Cardiac fibroblast (primary cell): ENCODE measurements at regions not wholly inside any gene's neighbourhood (a gene's known extent, or its start where the extent isn't known, plus 50 kb on each side); places are given as distances from the start of the nearest gene placed in this dataset.
A peak's percentile ranks its signal among the peaks of the same experiment; 100 is the strongest.

Experiments
- DNase-seq, 2 donors: peaks; one replicate each; pipeline versions ENCODE4 v3.0.0 to v3.0.0-alpha.2; 2010; ENCODE audit warnings: low read depth in 2 of 2
- H3K4me3 ChIP-seq, 2 donors: replicated peaks in 1 of 2; 1 replicate in 1 of 2; 2 replicates in 1 of 2; pipeline ENCODE4 v1.5.1; 2011; ENCODE audit warnings: low read depth in 2 of 2, low read length in 2 of 2, mild to moderate bottlenecking in 2 of 2, moderate library complexity in 1 of 2
- CTCF ChIP-seq: IDR thresholded peaks from one replicate; pipeline ENCODE4 v1.5.1; 2011; ENCODE audit warnings: low read depth, mild to moderate bottlenecking, low read length, inconsistent platforms

DNA sequence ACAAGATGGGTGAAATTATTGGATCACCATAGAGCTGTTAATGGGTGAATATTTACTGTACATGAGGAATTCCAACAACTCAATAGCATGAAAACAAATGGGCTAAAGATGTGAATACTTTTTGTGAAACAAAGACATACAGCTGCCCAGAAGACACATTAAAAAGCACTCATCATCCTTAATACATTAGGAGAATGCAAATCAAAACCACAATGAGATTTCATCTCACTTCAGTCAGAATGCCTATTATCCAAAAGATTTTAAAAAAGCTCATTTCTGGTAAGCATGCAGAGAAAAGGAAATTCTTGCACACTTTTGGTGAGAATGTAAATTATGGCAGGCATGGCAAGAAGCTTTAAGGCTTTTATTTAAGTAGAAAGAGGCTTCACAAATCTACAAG, 770.8 kb upstream of the AMELY start:
- no peak for TF ChIP-seq CTCF
- H3K4me3 ChIP-seq, result no peak overlapping the region
- DNase-seq, result no peak

DNA sequence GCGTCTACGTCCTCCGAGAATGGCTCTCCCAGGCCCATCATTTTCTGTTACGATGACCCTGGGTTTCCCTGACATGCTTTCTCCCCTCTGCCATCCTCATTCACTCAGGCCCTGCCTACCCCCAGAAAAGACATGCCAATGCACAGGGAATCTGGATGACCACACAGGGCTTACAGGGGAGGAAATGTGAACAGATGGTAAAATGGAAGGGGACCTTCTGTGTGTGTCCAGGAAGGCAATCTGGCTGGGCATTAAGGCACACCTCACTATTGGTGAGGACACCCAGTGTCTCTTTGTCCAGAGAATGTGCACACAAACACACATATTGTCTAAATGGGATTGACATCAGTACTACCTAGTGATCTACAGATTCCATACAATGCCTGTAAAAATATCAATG, 769.9 kb upstream of the AMELY start:
- no peak for TF ChIP-seq CTCF
- H3K4me3 ChIP-seq, result no peak overlapping the region

GRCh38 chrY:7674465-7674864, 762.9 kb upstream of the AMELY start:
- no peak overlapping the region for H3K4me3 ChIP-seq
- peak; percentile 10 to 40 for DNase-seq
- no peak for TF ChIP-seq CTCF

More for the DNA sequence above, 769.9 kb upstream of the AMELY start:
- no peak for DNase-seq

GRCh38 chrY:7672796-7673195, 761.2 kb upstream of the AMELY start:
- TF ChIP-seq CTCF, result no peak
- no peak overlapping the region for H3K4me3 ChIP-seq
- DNase-seq, result no peak

GRCh38 chrY:7663261-7663660, 751.7 kb upstream of the AMELY start:
- no peak for TF ChIP-seq CTCF
- DNase-seq, result no peak
- H3K4me3 ChIP-seq, result no peak overlapping the region

GRCh38 chrY:7659047-7659446, 747.5 kb upstream of the AMELY start:
- no peak for TF ChIP-seq CTCF
- no peak for DNase-seq
- no peak overlapping the region for H3K4me3 ChIP-seq

GRCh38 chrY:7656596-7656995, 745.0 kb upstream of the AMELY start:
- DNase-seq, result no peak
- TF ChIP-seq CTCF, result no peak
- no peak overlapping the region for H3K4me3 ChIP-seq
